HL-60 (cell line): ENCODE measurements at regions not wholly inside any gene's neighbourhood (a gene's known extent, or its start where the extent isn't known, plus 50 kb on each side); places are given as distances from the start of the nearest gene placed in this dataset.

Experiments
- CTCF ChIP-seq: IDR thresholded peaks from one replicate; pipeline ENCODE4 v1.5.1; 2011; ENCODE audit warnings: low read length, control low read depth, inconsistent platforms; ENCODE audit not compliant: insufficient read depth
- REST ChIP-seq: IDR thresholded peaks from 2 replicates; pipeline ENCODE4 v1.6.1; 2012; ENCODE audit warnings: low read depth; ENCODE audit not compliant: insufficient replicate concordance

DNA sequence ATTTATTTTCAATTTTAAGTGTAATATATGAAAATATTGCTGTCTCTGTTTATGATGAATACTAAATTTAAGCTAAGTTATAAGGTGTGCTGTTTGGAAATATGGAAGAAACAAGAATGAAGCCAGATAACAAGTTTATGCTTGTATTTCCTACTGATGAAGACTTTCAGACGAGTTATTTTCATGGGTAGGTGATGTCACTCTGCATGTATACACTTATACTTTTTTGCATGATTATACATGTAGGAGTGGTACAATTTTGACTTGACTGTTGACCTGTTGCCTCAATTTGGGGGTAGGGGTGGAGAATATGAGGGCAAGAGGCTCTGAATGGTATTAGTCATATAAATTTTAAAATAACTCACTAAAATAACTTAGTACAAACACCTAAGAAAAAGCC is 133.7 kb downstream of the HAUS1 start:
- TF ChIP-seq CTCF (no peak), REST (no peak)
